Peyer's patch (tissue), 4 donors: ENCODE measurements at regions not wholly inside any gene's neighbourhood (a gene's known extent, or its start where the extent isn't known, plus 50 kb on each side); places are given as distances from the start of the nearest gene placed in this dataset.

ENCODE experiments used
- CTCF ChIP-seq, 6 experiments: fragments of 450-650 bp in 4 of 6; fragments of 200-600 bp in 2 of 6; sonication (generic) in 1 of 6; IDR thresholded peaks; one replicate each; pipeline ENCODE4 v1.5.1; 2017 to 2019; ENCODE audit warnings: antibody characterized with exemption in 6 of 6, mild to moderate bottlenecking in 3 of 6, moderate library complexity in 1 of 6
- POLR2A ChIP-seq, 2 donors: fragments of 450-650 bp; IDR thresholded peaks; one replicate each; pipeline ENCODE4 v1.5.1; 2017; ENCODE audit warnings: antibody characterized with exemption in 2 of 2, mild to moderate bottlenecking in 2 of 2, moderate library complexity in 2 of 2

GRCh38 chr1:4486408-4487120, 167.8 kb upstream of the AJAP1 start:
- TF ChIP-seq CTCF (IDR thresholded peaks at IDR 0.05) (no peak), POLR2A (IDR thresholded peaks at IDR 0.05) (no peak)
